HepG2 (cell line): ENCODE measurements at regions not wholly inside any gene's neighbourhood (a gene's known extent, or its start where the extent isn't known, plus 50 kb on each side); places are given as distances from the start of the nearest gene placed in this dataset.

Source experiments
- AKNA ChIP-seq: sonication (generic); formaldehyde crosslinking; IDR thresholded peaks from 2 replicates; pipeline ENCODE4 v1.4.0; 2020; ENCODE audit warnings: missing genetic modification reagents, borderline replicate concordance
- CEBPZ ChIP-seq: IDR thresholded peaks from 2 replicates; pipeline ENCODE4 v1.6.1; 2012; ENCODE audit warnings: low read length, improper control_type of control experiment
- KDM2A ChIP-seq: sonication (generic); formaldehyde crosslinking; IDR thresholded peaks from 2 replicates; pipeline ENCODE4 v1.4.0; 2020; ENCODE audit warnings: low read depth, missing genetic modification reagents, borderline replicate concordance
- MTA1 ChIP-seq: sonication (generic); formaldehyde crosslinking; IDR thresholded peaks from 2 replicates; pipeline ENCODE4 v1.4.0; 2020; ENCODE audit warnings: missing genetic modification reagents, mild to moderate bottlenecking, borderline replicate concordance
- MTERF4 ChIP-seq: sonication (generic); formaldehyde crosslinking; IDR thresholded peaks from 2 replicates; pipeline ENCODE4 v1.8.0; 2023; ENCODE audit warnings: mild to moderate bottlenecking, missing genetic modification reagents
- NAIF1 ChIP-seq: sonication (generic); formaldehyde crosslinking; IDR thresholded peaks from 2 replicates; pipeline ENCODE4 v1.5.0; 2020; ENCODE audit warnings: mild to moderate bottlenecking, missing genetic modification reagents, borderline replicate concordance
- PBX3 ChIP-seq: sonication (generic); formaldehyde crosslinking; IDR thresholded peaks from 2 replicates; pipeline ENCODE4 v1.8.1; 2023; ENCODE audit warnings: missing genetic modification reagents, inconsistent platforms, borderline replicate concordance
- PLSCR1 ChIP-seq: sonication (generic); formaldehyde crosslinking; IDR thresholded peaks from 2 replicates; pipeline ENCODE4 v1.5.0; 2020; ENCODE audit warnings: missing genetic modification reagents, mild to moderate bottlenecking, borderline replicate concordance
- POLR2AphosphoS2 ChIP-seq: IDR thresholded peaks from 2 replicates; pipeline ENCODE4 v1.6.1; 2011; ENCODE audit warnings: low read depth, low read length, improper control_type of control experiment
- ZBED4 ChIP-seq: sonication (generic); formaldehyde crosslinking; IDR thresholded peaks from 2 replicates; pipeline ENCODE4 v1.4.0; 2020; ENCODE audit warnings: missing genetic modification reagents, borderline replicate concordance
- ZNF501 ChIP-seq: sonication (generic); formaldehyde crosslinking; IDR thresholded peaks from 2 replicates; pipeline ENCODE4 v1.5.1; 2020; ENCODE audit warnings: mild to moderate bottlenecking, moderate library complexity, missing genetic modification reagents
- ZNF678 ChIP-seq: sonication (generic); formaldehyde crosslinking; IDR thresholded peaks from 2 replicates; pipeline ENCODE4 v1.4.0; 2020; ENCODE audit warnings: mild to moderate bottlenecking, missing genetic modification reagents
- ZNF766 ChIP-seq: sonication (generic); formaldehyde crosslinking; IDR thresholded peaks from 2 replicates; pipeline ENCODE4 v1.5.0; 2020; ENCODE audit warnings: missing genetic modification reagents, borderline replicate concordance
- ZNF788 ChIP-seq: sonication (generic); formaldehyde crosslinking; IDR thresholded peaks from 2 replicates; pipeline ENCODE4 v1.5.0; 2020; ENCODE audit warnings: mild to moderate bottlenecking, missing genetic modification reagents, borderline replicate concordance

GRCh38 chr3:30289324-30289723, 317.1 kb upstream of the TGFBR2 start (continued):
- TF ChIP-seq ZNF788 (CRISPR knock-in tag) (no peak), ZNF678 (CRISPR knock-in tag) (no peak), POLR2AphosphoS2 (no peak), ZNF766 (no peak), PBX3 (CRISPR knock-in tag) (no peak), CEBPZ (no peak), ZNF501 (CRISPR knock-in tag) (no peak), AKNA (CRISPR knock-in tag) (no peak), MTA1 (CRISPR knock-in tag) (no peak), NAIF1 (CRISPR knock-in tag) (no peak), PLSCR1 (no peak), KDM2A (CRISPR knock-in tag) (no peak), ZBED4 (CRISPR knock-in tag) (no peak), MTERF4 (no peak)
